ENCODE measurements at regions not wholly inside any gene's neighbourhood (a gene's known extent, or its start where the extent isn't known, plus 50 kb on each side); places are given as distances from the start of the nearest gene placed in this dataset.

DNA sequence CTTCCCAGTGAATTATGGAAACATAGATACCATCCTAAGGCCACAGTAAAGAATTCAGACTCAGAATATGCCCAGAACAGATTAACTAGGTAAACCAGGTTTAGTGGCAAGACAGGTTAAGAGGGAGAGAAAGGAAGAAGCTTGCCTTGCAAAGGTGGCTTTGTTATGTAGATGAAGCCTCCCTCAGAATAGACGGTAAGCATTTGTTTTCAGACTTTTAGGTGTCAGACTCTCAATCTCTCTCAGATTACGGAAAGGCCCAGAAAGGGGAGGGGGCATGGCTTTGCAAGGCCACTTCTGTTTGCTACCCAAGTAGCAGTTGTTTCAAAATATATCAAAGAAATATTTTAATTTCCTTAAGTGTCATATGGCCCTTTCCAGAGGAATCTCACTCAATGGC is 457.1 kb upstream of the BOD1L1 start (continued):
- TF ChIP-seq RBBP5 (IDR thresholded peaks at IDR 0.05; ENCODE audit: borderline replicate concordance, low read depth, low read length) (no peak), CHD1 (IDR thresholded peaks at IDR 0.05; ENCODE audit: low read depth, low read length) (no peak), BRCA1 (IDR thresholded peaks at IDR 0.05; ENCODE audit: low read depth, low read length) (no peak), JUN (IDR thresholded peaks at IDR 0.05; ENCODE audit: low read depth, low read length) (no peak), BACH1 (IDR thresholded peaks at IDR 0.05; ENCODE audit: low read length) (no peak), POU5F1 (IDR thresholded peaks at IDR 0.05; ENCODE audit: low read depth, low read length) (peak; percentile 72), CHD2 (IDR thresholded peaks at IDR 0.05; ENCODE audit: low read length) (no peak), EGR1 (IDR thresholded peaks at IDR 0.05; ENCODE audit: borderline replicate concordance, low read depth, low read length) (no peak), SP2 (IDR thresholded peaks at IDR 0.05; ENCODE audit: low read length) (no peak), SRF (IDR thresholded peaks at IDR 0.05; ENCODE audit: low read depth, low read length) (no peak), CREB1 (IDR thresholded peaks at IDR 0.05) (no peak), MAFK (IDR thresholded peaks at IDR 0.05; ENCODE audit: low read depth, low read length) (no peak), EZH2 (IDR thresholded peaks at IDR 0.05; ENCODE audit: low read depth, low read length, severe bottlenecking) (no peak), SAP30 (IDR thresholded peaks at IDR 0.05; ENCODE audit: insufficient read depth, insufficient replicate concordance, low read length) (no peak), NRF1 (IDR thresholded peaks at IDR 0.05; ENCODE audit: low read depth, low read length) (no peak), CBX5 (IDR thresholded peaks at IDR 0.05; ENCODE audit: low read depth, low read length) (no peak), POLR2A (IDR thresholded peaks at IDR 0.05; ENCODE audit: control extremely low read depth in 1 of 2, low read depth in 2 of 2, low read length in 2 of 2) (no peak), GABPA (IDR thresholded peaks at IDR 0.05; ENCODE audit: borderline replicate concordance, insufficient read depth, low read length) (no peak), CEBPB (IDR thresholded peaks at IDR 0.05; ENCODE audit: low read depth, low read length) (no peak), KDM5A (IDR thresholded peaks at IDR 0.05; ENCODE audit: low read length) (no peak), NANOG (IDR thresholded peaks at IDR 0.05; ENCODE audit: insufficient read depth, low read depth, low read length, poor library complexity, severe bottlenecking) (no peak)
- TF ChIP-seq, protein P1, sequence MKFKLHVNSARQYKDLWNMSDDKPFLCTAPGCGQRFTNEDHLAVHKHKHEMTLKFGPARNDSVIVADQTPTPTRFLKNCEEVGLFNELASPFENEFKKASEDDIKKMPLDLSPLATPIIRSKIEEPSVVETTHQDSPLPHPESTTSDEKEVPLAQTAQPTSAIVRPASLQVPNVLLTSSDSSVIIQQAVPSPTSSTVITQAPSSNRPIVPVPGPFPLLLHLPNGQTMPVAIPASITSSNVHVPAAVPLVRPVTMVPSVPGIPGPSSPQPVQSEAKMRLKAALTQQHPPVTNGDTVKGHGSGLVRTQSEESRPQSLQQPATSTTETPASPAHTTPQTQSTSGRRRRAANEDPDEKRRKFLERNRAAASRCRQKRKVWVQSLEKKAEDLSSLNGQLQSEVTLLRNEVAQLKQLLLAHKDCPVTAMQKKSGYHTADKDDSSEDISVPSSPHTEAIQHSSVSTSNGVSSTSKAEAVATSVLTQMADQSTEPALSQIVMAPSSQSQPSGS (IDR thresholded peaks at IDR 0.05; ENCODE audit: low read length), result no peak

Measured in H1 (cell line).